BJ (cell line): ENCODE measurements at regions not wholly inside any gene's neighbourhood (a gene's known extent, or its start where the extent isn't known, plus 50 kb on each side); places are given as distances from the start of the nearest gene placed in this dataset.

Source experiments
- CTCF ChIA-PET: fragments of 350-600 bp; formaldehyde crosslinking; extraction: SDS; loops from one replicate; lab custom pipeline; 2021; ENCODE audit warnings: antibody characterized with exemption, inconsistent platforms; lab: Yijun Ruan, JAX
- POLR2A ChIA-PET: fragments of 300-600 bp; sonication (Branson Sonifier 250); formaldehyde crosslinking; extraction: SDS; loops from one replicate; lab custom pipeline; 2021; ENCODE audit warnings: antibody characterized with exemption; lab: Charles Lee
- DNase-seq: peaks from one replicate; pipeline ENCODE4 v3.0.0-alpha.2; 2011; ENCODE audit warnings: low read depth
- H3K27me3 ChIP-seq: 2 replicates; pipeline ENCODE4 v1.6.0; 2011; ENCODE audit warnings: low read length; ENCODE audit not compliant: control insufficient read depth, insufficient read depth
- H3K36me3 ChIP-seq: 2 replicates; pipeline ENCODE4 v1.5.1; 2011; ENCODE audit warnings: low read length; ENCODE audit not compliant: control insufficient read depth, insufficient read depth
- H3K4me3 ChIP-seq: 2 replicates; pipeline ENCODE4 v1.5.1; 2011; ENCODE audit warnings: low read depth, mild to moderate bottlenecking, control low read depth, low read length
- TF ChIP-seq, protein P1 (sequence below): IDR thresholded peaks from 2 replicates; pipeline ENCODE4 v1.5.1; 2011; ENCODE audit warnings: low read depth, mild to moderate bottlenecking, control low read depth, inconsistent platforms, low read length, moderate library complexity; ENCODE audit not compliant: insufficient read depth

DNA sequence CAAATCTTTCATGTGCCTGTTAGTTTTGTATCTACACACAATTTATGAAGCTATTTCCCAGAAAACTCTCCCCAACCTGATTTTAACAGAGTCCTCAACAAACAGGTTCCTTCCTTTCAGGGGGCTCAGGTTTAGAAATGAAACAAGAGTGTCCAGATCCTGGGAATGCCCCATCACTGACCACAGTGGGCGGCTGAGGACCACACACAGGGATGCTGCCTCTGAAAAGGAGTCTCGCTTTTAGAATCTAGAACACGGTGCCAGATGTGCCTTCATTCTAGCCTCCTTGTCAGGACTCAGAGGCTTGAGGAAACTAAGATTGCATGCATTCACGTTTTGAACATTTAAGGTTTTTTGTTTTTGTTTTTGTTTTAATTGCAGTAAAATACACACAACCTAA lies 115.0 kb downstream of the FOXB1 start:
- no peak for DNase-seq
- TF ChIP-seq, protein P1, sequence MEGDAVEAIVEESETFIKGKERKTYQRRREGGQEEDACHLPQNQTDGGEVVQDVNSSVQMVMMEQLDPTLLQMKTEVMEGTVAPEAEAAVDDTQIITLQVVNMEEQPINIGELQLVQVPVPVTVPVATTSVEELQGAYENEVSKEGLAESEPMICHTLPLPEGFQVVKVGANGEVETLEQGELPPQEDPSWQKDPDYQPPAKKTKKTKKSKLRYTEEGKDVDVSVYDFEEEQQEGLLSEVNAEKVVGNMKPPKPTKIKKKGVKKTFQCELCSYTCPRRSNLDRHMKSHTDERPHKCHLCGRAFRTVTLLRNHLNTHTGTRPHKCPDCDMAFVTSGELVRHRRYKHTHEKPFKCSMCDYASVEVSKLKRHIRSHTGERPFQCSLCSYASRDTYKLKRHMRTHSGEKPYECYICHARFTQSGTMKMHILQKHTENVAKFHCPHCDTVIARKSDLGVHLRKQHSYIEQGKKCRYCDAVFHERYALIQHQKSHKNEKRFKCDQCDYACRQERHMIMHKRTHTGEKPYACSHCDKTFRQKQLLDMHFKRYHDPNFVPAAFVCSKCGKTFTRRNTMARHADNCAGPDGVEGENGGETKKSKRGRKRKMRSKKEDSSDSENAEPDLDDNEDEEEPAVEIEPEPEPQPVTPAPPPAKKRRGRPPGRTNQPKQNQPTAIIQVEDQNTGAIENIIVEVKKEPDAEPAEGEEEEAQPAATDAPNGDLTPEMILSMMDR, result no peak
- ChIA-PET POLR2A (no interaction called here), CTCF (interaction anchor here (2.0 kb wide), 1 partner anchor 18 kb away, joined by 6 read pairs; no protein-coding TSS in a partner anchor)
- H3K4me3 ChIP-seq, result no peak overlapping the region
- peaks cover 16% of the 10 kb centered on the region for H3K27me3 ChIP-seq
- H3K36me3 ChIP-seq, result no peaks in the 10 kb centered on the region

DNA sequence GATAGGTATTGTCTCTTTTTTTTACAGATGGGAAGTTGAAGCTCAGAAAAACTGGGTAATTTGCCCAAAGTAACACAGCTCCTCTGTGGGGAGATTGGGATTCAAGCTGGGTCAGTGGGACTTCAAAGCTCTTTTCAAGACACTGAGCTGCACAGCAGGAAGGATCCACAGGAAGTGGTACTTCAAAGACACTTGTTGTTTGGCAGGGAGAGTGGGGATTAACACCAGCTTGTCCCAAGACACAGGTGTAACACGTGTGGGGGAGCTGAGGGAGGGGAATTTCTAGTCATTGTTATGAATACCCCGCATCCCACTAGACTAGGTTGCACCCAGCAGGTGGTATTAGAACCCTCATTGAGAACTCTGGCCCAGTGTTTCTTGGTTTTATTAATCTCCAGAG lies 116.0 kb downstream of the FOXB1 start:
- TF ChIP-seq, protein P1, result no peak
- Histone ChIP-seq H3K36me3 (no peaks in the 10 kb centered on the region), H3K27me3 (peaks cover 16% of the 10 kb centered on the region), H3K4me3 (no peak overlapping the region)
- no peak for DNase-seq
- ChIA-PET CTCF (interaction anchor here (0.6 to 2.0 kb wide), 4 partner anchors 11 to 394 kb away, joined by 3 to 6 read pairs (median 3); no protein-coding TSS in a partner anchor), POLR2A (no interaction called here)

DNA sequence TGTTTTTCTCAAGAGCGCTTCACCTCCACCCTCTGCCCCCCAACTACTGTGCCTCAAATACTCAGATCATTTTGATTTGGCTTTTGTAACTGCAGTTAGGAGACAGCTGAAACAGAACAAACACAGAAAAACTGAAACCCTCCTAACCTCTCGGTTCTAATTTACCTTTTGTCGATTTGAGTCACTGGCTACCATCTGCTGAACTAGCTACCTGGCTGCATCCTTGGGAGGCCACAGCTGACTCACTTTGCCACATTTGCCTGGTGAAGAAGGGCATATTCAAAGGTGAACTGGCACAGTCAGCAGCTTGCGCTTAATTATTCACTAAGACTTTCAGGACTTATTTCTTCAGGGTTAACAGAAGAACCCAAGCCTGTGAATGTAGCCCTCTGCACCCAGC lies 117.7 kb downstream of the FOXB1 start:
- POLR2A ChIA-PET, result no interaction called here
- Histone ChIP-seq H3K27me3 (peaks cover 17% of the 10 kb centered on the region), H3K4me3 (no peak overlapping the region), H3K36me3 (no peaks in the 10 kb centered on the region)
- no peak for DNase-seq
- TF ChIP-seq, protein P1, result no peak
- CTCF ChIA-PET, result no interaction called here

DNA sequence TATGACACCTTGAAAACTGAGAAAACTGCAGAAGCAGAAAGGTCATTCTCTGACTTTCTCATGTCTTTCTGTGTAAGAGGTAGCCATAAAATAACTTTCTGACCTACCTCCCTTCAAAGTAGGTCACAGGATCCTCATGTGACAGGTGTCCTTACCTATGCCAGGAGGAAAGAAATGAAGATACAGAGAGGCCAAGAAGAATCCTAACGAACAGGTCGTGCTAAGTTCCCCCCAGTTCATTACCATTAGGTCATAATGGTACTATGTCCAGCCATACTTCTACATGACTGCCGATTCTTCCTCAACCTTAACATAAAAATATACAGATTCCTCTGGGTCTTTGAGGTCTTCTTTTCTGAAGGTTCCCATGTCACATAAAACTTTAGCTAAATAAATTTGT lies 118.6 kb downstream of the FOXB1 start:
- TF ChIP-seq, protein P1, result no peak
- DNase-seq, result no peak
- H3K4me3 ChIP-seq, result no peak overlapping the region
- CTCF ChIA-PET, result no interaction called here
- POLR2A ChIA-PET, result no interaction called here
- no peaks in the 10 kb centered on the region for H3K36me3 ChIP-seq
- H3K27me3 ChIP-seq, result peaks cover 17% of the 10 kb centered on the region

DNA sequence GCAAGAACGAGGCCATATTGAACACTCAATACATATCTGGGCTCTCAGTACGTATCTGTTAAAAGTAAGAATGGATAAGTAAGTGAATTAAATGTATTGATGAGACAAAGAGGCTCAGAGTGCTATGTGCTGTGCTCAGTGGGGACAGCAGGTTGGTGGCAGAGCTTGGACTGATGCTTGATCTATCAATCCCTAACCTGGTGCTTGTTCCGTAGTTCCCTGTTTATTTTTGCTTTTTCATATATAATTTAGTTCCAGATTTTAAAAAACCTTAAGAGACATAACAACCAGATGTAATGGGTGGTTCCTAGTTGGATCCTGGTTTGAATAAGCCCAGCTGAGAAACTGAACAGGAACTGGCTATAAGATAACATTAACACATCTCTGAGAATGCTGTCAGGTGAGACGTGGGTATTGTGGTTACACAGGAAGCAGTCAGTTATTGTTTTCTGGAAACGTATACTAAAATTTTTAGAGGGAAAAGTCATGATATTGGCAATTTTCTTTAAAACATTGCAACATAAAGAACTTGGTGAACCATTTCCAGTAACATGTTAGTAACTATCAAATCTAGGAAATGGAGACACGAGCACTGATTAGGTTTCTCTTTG lies 120.5 kb downstream of the FOXB1 start:
- Histone ChIP-seq H3K4me3 (no peak overlapping the region), H3K27me3 (peaks cover 10% of the 10 kb centered on the region), H3K36me3 (no peaks in the 10 kb centered on the region)
- ChIA-PET POLR2A (no interaction called here), CTCF (interaction anchor here (0.8 to 1.4 kb wide), 2 partner anchors 13 to 29 kb away, joined by 3 read pairs; no protein-coding TSS in a partner anchor)
- TF ChIP-seq, protein P1, result no peak
- DNase-seq, result no peak
